ENCODE measurements at regions not wholly inside any gene's neighbourhood (a gene's known extent, or its start where the extent isn't known, plus 50 kb on each side); places are given as distances from the start of the nearest gene placed in this dataset.

DNA sequence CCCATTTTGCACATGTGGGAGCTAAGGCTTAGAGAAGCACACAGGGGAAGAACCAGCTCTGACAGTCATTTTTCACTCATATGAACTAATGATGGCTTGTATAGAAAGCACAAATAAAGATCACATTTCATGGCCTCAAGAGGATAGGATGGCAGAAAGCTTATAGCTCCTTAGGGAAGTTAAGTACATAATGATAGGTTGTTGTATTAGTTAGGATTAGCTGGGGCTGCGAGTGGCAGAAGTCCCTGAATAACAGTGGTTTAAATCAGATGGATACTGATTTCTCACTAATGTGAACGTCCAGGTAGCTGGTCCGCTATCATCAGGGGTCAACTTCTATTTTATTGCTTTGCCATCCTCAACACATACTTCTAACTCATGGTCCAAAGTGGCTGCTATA, 284.0 kb downstream of the RPS6KC1 start:
- H3K27ac ChIP-seq = no peak overlapping the region
- no peaks in the 10 kb centered on the region for H3K9me3 ChIP-seq (ENCODE audit: low read depth)
- H3K4me3 ChIP-seq = no peak overlapping the region
- no peak for TF ChIP-seq EZH2phosphoT487 (IDR thresholded peaks at IDR 0.05; ENCODE audit: low read depth, severe bottlenecking, unreplicated experiment)
- TF ChIP-seq, protein P1, sequence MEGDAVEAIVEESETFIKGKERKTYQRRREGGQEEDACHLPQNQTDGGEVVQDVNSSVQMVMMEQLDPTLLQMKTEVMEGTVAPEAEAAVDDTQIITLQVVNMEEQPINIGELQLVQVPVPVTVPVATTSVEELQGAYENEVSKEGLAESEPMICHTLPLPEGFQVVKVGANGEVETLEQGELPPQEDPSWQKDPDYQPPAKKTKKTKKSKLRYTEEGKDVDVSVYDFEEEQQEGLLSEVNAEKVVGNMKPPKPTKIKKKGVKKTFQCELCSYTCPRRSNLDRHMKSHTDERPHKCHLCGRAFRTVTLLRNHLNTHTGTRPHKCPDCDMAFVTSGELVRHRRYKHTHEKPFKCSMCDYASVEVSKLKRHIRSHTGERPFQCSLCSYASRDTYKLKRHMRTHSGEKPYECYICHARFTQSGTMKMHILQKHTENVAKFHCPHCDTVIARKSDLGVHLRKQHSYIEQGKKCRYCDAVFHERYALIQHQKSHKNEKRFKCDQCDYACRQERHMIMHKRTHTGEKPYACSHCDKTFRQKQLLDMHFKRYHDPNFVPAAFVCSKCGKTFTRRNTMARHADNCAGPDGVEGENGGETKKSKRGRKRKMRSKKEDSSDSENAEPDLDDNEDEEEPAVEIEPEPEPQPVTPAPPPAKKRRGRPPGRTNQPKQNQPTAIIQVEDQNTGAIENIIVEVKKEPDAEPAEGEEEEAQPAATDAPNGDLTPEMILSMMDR (IDR thresholded peaks at IDR 0.05; ENCODE audit: poor library complexity) = no peak
- 76% methylated on average over 3 of the region's 3 CpGs for WGBS (ENCODE audit: low lambda C conversion rate, missing lambda C conversion rate)
- no peaks in the 10 kb centered on the region for H4K20me1 ChIP-seq (ENCODE audit: insufficient read depth, poor library complexity, severe bottlenecking)
- no peaks in the 10 kb centered on the region for H3K79me2 ChIP-seq
- H3K9me2 ChIP-seq (replicated peaks; ENCODE audit: insufficient read depth) = no peaks in the 10 kb centered on the region
- H3K36me3 ChIP-seq (replicated peaks; ENCODE audit: insufficient read depth, low read depth) = no peaks in the 10 kb centered on the region
- H3K4me2 ChIP-seq = no peak overlapping the region
- H3K27me3 ChIP-seq = no peaks in the 10 kb centered on the region
- H2AFZ ChIP-seq = no peak overlapping the region
- no peak for DNase-seq (ENCODE audit: low spot score)
- no peaks in the 10 kb centered on the region for H3K4me1 ChIP-seq (ENCODE audit: insufficient read depth)

DNA sequence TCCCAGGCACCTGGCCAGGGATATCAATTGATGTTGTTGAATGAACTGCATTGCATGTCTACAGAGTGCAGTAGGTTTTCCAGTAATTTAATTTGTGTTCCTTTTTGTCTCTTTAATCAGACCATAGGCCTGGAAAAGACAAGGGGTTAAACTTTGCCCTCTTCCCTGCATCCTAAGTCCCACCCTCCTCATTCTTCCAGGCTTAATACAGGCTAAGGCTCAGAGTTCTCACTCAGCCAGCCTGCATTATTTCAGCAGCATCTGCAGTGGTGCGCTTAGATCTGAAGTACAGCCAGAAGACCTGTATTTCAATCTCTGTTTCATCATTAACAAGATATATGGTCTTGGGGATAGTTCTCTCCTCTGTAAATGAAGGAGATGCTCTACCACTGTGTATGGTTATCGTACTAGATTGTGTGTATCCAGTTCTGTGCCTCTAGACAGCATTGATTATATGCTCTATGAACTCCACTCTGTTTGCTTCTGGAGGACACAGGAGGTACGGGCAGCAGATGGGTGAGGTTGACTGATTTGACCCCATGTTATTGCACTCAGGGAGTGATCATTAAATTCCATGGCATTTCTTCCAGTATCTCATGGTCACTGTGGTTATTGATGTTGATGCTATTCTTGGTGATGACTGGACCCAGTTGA, 286.1 kb downstream of the RPS6KC1 start:
- 72% methylated on average over 3 of the region's 3 CpGs for WGBS (ENCODE audit: low lambda C conversion rate, missing lambda C conversion rate)
- TF ChIP-seq, protein P1 (IDR thresholded peaks at IDR 0.05; ENCODE audit: poor library complexity) = no peak
- no peak for TF ChIP-seq EZH2 (IDR thresholded peaks at IDR 0.05; ENCODE audit: borderline replicate concordance)
- TF ChIP-seq EZH2phosphoT487 (IDR thresholded peaks at IDR 0.05; ENCODE audit: low read depth, severe bottlenecking, unreplicated experiment) = no peak
- no peaks in the 10 kb centered on the region for H3K9me2 ChIP-seq (replicated peaks; ENCODE audit: insufficient read depth)

DNA sequence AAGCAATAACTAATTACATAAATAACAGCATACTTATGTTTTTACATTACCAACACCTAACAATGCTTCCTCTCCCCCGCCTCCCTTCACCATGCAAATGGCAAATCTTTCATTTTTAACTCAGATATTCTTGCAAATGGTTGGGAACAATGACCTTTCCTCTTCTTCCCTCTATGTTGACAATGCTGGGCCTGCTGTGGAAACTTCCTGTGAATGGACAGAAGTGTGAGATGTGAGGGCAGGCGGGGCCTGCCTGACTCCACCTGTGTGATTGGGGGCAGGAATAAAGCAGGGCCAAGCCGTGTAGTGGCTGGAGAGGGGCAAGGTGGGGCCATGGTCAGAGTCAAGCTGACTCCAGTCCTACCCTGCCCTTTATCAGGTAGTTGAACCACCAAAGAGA, 289.6 kb downstream of the RPS6KC1 start:
- Histone ChIP-seq H3K4me1 (ENCODE audit: insufficient read depth) (no peaks in the 10 kb centered on the region), H3K9me2 (replicated peaks; ENCODE audit: insufficient read depth) (no peaks in the 10 kb centered on the region), H3K27ac (no peak overlapping the region), H2AFZ (no peak overlapping the region), H3K4me2 (no peak overlapping the region), H4K20me1 (ENCODE audit: insufficient read depth, poor library complexity, severe bottlenecking) (no peaks in the 10 kb centered on the region), H3K9me3 (ENCODE audit: low read depth) (no peaks in the 10 kb centered on the region), H3K27me3 (no peaks in the 10 kb centered on the region), H3K4me3 (no peak overlapping the region), H3K36me3 (replicated peaks; ENCODE audit: insufficient read depth, low read depth) (no peaks in the 10 kb centered on the region), H3K79me2 (no peaks in the 10 kb centered on the region)
- TF ChIP-seq EZH2 (IDR thresholded peaks at IDR 0.05; ENCODE audit: borderline replicate concordance) = no peak
- TF ChIP-seq, protein P1 (IDR thresholded peaks at IDR 0.05; ENCODE audit: poor library complexity) = no peak
- TF ChIP-seq EZH2phosphoT487 (IDR thresholded peaks at IDR 0.05; ENCODE audit: low read depth, severe bottlenecking, unreplicated experiment) = no peak
- DNase-seq (ENCODE audit: low spot score) = no peak
- WGBS (ENCODE audit: low lambda C conversion rate, missing lambda C conversion rate) = 91% methylated on average over 3 of the region's 3 CpGs

More for the DNA sequence above, 286.1 kb downstream of the RPS6KC1 start:
- Histone ChIP-seq H3K9me3 (ENCODE audit: low read depth) (no peaks in the 10 kb centered on the region), H3K79me2 (no peaks in the 10 kb centered on the region), H3K27ac (no peak overlapping the region), H3K4me2 (no peak overlapping the region), H4K20me1 (ENCODE audit: insufficient read depth, poor library complexity, severe bottlenecking) (no peaks in the 10 kb centered on the region), H2AFZ (no peak overlapping the region), H3K4me1 (ENCODE audit: insufficient read depth) (no peaks in the 10 kb centered on the region), H3K36me3 (replicated peaks; ENCODE audit: insufficient read depth, low read depth) (no peaks in the 10 kb centered on the region), H3K27me3 (no peaks in the 10 kb centered on the region), H3K4me3 (no peak overlapping the region)
- DNase-seq (ENCODE audit: low spot score) = no peak

All from hepatocyte (in vitro differentiated cells).